ENCODE measurements at regions not wholly inside any gene's neighbourhood (a gene's known extent, or its start where the extent isn't known, plus 50 kb on each side); places are given as distances from the start of the nearest gene placed in this dataset.

- DNase-seq, result no peak
These were observed 61.9 kb upstream of the CD96 start for GRCh38 chr3:111480091-111480490.

GRCh38 chr3:111481551-111481950 lies 60.4 kb upstream of the CD96 start:
- DNase-seq, result no peak

- DNase-seq, result no peak
These were observed 59.4 kb upstream of the CD96 start for GRCh38 chr3:111482574-111482973.

- no peak for DNase-seq
These were observed 56.9 kb upstream of the CD96 start for GRCh38 chr3:111485086-111485485.

Measured in C1 segment of cervical spinal cord (tissue), 14 donors.